PC-9 (cell line): ENCODE measurements at regions not wholly inside any gene's neighbourhood (a gene's known extent, or its start where the extent isn't known, plus 50 kb on each side); places are given as distances from the start of the nearest gene placed in this dataset.

Source experiments
- EZH2 ChIP-seq: fragments of 200-600 bp; sonication (generic); IDR thresholded peaks from 2 replicates; pipeline ENCODE4 v1.8.0; 2017; ENCODE audit warnings: antibody characterized with exemption, low read depth
- TF ChIP-seq, protein P1 (sequence below): fragments of 200-600 bp; sonication (generic); conservative IDR thresholded peaks from 2 replicates; pipeline ENCODE4 v1.6.1; 2017; ENCODE audit warnings: mixed run types, antibody characterized with exemption, mild to moderate bottlenecking, moderate library complexity

DNA sequence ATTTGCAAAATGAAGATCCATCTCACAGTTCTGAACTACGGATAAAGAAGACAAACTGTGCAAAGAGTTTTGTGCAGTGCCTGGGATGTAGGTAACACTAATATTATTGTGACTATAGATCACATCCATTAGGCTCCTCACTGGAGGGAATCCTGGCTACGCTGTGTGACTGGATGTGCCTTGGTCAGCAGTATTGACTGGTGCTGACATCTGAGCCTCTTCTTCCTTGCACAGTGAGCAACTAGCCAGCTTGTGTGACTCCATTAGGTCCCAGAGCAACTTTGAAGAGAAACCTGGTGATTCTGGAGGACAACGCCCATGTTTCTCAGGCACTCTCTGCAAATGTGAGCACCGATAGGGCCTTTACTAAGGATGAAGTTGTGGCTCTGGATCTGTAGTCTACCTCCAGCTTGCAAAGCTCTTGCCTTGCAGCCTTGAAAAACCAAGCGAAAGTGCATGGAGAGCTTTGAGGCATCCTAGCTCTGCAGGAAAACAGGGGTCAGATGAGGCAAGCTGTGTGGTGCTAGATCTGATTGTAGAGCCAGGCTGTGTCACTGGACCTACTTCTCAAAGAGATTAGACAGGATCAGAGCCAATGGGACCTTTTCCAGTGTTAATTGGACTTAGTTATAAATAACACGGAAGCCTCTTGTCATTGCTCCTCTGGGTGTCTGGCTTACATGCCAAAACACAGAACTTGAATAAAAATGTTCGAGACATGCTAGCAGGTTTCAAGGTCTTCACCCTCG is 303.6 kb upstream of the LYZL1 start:
- TF ChIP-seq, protein P1, sequence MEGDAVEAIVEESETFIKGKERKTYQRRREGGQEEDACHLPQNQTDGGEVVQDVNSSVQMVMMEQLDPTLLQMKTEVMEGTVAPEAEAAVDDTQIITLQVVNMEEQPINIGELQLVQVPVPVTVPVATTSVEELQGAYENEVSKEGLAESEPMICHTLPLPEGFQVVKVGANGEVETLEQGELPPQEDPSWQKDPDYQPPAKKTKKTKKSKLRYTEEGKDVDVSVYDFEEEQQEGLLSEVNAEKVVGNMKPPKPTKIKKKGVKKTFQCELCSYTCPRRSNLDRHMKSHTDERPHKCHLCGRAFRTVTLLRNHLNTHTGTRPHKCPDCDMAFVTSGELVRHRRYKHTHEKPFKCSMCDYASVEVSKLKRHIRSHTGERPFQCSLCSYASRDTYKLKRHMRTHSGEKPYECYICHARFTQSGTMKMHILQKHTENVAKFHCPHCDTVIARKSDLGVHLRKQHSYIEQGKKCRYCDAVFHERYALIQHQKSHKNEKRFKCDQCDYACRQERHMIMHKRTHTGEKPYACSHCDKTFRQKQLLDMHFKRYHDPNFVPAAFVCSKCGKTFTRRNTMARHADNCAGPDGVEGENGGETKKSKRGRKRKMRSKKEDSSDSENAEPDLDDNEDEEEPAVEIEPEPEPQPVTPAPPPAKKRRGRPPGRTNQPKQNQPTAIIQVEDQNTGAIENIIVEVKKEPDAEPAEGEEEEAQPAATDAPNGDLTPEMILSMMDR, result no peak
- no peak for TF ChIP-seq EZH2
